ENCODE measurements at regions not wholly inside any gene's neighbourhood (a gene's known extent, or its start where the extent isn't known, plus 50 kb on each side); places are given as distances from the start of the nearest gene placed in this dataset.
"Not testable (repeated sequence)": the region's sequence is repeated elsewhere in the genome, so short reads cannot be mapped to it uniquely, and the experiment has no call there.

DNA sequence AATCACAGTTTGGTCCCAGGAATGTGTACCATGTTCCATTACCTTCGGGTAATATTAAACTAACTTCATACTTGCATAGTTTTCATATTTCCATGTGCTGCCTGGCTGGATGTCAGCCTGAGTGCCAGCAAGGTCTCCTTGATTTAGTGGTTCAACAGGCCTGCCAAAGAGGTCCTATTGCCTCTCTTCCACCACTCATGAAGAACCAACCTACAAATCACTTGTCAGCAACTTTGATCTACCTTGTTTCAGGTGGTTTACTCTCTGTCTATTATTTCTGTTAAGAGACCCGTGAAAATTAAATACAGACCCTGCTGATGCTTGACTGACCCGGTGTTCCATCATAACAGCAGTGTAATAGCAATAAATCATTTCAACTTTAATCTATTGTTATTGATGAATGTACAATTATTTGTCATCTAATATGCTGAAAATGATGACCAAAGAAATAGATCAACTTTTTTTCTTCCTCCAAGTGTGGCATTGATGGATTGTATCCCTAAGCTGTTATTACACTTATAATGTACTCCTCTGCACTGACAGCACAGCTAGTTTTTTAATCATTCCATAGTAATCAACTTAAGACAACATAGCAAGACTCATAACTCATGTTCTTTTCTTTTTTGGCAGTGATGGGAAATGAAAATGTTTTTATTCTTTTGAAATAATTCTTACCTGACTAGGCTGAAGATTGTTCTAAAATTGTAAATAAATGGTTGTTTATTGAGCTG, 1220.2 kb upstream of the ACVR2A start:
- no peak for DNase-seq

DNA sequence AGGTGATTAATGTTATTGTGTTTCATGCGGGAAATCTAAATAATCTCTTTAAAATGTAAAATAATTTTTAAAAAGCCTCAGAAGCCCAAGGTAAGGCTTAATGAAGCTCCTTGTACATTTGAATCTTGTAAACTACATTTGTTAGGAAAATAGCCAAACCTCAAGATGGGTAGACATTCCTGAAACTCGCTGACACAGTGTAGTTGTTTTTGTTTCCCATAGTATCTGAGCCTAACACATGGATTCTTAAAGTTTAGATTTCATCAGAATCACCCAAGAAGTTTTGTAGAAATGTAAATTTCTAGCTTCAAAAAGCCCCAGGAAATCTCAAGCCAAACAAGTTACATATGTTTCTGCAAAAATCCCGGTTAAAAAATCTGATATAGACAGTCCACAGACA, 1221.1 kb upstream of the ACVR2A start:
- DNase-seq = no peak

DNA sequence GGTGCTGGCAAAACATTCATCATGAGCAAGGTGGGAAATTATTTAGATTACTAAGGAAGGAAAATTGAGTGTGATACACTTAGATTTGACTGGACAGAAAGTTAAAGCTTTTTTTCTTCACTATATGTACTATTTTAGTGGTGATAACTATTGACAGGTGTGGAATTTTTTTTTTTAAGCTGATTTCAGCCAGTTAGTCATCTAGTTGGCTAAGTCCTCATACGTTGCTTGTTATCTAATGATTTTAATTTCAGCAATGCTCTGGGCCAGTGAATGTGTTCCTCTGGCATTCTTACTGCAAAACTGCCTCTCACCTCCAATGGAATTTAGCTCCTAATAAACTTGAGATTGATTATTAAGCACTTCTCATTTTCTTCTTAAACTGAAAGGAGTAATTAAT, 1223.2 kb upstream of the ACVR2A start:
- no peak for DNase-seq

DNA sequence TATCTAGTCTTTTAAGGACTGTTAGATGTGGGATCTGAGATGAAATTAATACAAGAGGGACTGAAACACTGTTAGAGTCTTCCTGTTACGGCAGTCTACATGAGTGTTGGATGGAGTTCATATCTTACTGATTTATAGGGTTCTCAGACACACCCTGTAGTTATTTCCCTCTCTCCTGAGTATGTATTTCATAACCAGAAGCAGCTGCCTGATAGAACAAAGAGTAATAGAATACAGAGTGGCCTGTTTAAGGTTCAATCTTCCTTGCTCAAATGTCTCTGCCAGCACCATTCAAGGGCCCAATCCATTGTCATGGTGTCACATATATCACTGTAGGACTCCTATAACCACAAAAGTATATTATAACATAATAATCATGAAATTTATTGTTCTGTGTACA, 1229.1 kb upstream of the ACVR2A start:
- DNase-seq = no peak

DNA sequence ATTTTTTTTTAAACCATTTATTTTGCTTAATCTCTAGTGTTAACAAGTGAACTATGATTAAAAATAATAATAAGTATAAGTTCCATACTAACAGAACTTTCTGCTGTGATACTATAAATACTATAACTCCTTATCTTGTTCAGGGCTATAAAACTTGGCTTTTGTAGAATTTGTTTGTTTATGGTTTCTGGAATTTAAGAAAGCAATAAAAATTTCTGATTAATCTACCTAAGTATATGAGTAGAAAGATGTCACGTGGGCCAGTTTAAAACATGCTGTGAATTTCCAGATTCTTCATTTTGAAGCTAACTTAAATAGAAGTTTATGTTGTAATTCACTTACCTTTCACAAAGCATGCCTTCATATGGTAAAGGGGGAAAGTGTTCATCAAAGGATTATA, 1236.3 kb upstream of the ACVR2A start:
- no peak for DNase-seq

DNA sequence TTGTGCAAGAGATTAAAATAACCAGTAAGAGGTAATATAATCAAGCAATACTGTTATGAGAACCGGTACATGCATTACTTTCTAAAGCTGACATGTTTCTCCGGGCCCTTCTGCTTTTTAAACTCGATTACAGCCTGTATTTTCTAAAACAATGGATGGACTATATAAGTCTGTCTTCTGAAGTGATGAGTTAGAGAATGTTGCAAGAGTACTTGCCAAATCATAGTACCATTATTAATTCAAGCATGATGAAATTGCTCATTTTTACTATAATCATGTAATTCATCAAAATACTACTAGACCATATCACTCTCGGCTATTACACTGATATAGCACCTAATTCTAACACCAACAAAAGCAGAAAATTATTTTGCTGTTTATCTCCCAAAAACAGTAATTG, 1240.3 kb upstream of the ACVR2A start:
- no peak for DNase-seq

DNA sequence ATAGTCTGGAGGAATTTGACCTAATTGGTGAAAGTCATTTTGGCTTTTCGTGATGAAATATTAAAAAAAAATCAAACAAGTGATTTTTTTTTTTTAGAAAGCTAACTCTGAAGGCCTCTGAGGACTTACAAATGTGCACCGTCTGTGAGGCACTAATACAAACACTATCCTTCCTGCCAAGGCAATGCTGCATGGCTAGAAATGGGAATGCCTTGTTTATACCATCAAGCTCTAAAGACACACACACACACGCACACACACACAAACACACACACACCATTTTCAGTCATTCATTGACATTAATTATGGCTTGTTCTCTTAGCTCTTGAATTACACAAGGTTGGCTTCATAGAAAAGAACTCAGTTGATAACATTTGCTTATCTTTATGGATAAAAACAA, 1242.0 kb upstream of the ACVR2A start:
- no peak for DNase-seq

DNA sequence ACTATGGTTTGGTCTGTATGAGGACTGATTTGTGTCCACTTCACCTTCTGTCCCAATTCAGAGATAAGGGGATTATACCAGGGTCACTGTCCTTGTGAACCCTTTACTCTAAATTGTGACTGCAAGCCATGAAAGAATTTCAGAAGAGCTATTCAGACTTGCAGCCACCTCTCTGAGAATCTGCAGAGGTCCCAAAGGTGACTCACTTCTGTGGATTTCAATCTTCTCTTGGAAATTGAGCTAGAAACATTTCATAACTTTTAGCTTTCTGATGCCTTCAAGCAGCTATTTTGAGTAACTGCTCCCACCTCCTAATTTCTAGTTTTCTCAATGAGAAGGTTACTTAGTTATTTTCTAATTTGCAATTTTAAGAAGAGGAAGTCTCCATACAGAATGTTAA, 1242.4 kb upstream of the ACVR2A start:
- no peak for DNase-seq

DNA sequence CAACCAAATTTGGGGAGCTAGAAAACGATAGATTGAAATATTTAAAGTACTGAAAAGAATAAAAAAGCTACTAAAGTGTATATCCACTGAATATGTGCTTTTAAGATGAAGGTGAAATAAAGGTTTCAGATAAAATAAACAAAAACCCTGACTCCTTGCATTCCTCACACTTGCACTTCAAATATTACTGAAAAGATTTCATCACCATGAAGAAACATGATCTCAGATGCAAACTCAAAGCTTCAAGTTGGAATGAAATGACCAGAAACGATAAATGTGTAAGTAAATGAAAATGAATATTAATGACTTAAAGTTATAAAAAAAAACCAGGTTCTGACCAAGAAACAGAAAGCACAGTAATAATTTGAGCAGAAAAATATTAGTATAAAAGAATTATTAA, 1246.0 kb upstream of the ACVR2A start:
- no peak for DNase-seq

DNA sequence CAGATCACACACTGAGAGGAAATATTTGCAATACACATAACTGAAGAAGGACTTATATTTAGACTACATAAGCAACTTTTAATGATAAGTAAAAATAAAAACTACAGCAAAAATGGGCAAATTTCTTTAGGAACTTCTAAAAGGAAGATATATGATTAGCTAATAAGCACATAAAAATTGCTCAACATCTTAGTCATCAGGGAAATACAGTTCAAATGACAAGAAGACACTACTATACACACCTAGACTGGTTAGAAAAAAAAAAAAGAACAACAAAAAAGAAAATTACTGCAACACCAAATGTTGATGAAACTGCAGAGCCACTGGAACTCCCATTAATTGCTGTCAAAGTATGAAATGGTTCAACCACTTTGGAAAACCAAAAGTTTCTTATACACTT, 1247.5 kb upstream of the ACVR2A start:
- no peak for DNase-seq

DNA sequence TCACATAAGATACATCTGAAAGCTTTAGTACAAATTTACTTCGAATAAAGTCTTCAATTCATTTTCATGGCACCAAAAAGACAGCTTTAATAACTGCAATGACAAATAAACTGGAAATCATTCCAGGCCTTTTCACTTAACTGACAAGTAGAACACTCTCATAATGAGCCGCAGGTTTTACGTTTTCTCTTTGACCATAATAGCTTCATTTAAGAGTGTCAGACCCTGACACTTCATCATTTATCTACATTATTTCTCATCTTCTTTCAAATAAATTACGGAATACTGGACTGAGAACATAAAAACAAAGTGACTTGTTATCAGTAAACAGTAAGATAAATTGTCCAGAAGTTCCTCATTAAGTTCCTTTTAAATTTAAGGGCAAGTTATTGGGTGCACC, 1252.9 kb upstream of the ACVR2A start:
- DNase-seq = no peak

DNA sequence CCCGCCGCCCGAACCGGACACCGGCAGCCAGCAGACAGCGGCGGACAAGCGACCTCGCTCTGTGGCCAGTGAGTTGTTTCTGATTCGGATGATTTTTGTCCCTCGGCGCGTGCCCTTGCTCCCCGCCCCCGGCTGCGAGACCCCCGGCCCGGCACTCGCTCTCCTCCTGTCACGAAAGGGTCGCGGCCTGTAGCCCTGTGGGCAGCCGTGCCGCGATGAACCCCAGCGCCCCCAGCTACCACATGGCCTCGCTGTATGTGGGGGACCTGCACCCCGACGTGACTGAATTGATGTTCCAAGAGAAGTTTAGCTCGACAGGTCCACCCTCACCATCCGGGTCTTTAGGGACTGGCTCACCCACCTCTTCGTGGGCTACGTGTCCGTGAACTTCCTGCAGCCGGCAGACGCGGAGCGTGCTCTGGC, 1257.5 kb upstream of the ACVR2A start:
- no peak for DNase-seq

DNA sequence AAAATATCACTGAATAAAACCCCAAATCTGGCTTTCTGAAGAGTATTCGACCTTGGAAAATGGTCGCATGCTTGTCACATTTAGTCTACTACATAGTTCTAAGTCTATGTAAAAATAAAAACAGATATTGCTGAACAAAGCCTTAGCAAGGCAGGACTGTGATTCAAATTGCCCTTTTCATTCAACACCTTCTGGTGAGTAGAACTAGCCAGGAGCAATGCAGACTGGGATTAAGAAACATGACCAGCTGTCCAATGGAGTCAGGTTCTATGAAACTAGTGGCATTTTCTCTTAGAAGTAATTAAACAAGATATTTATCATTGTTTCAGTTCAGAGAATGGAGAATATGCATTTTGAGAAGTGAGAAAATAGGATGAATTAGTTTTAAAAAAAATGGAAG, 1260.5 kb upstream of the ACVR2A start:
- no peak for DNase-seq

DNA sequence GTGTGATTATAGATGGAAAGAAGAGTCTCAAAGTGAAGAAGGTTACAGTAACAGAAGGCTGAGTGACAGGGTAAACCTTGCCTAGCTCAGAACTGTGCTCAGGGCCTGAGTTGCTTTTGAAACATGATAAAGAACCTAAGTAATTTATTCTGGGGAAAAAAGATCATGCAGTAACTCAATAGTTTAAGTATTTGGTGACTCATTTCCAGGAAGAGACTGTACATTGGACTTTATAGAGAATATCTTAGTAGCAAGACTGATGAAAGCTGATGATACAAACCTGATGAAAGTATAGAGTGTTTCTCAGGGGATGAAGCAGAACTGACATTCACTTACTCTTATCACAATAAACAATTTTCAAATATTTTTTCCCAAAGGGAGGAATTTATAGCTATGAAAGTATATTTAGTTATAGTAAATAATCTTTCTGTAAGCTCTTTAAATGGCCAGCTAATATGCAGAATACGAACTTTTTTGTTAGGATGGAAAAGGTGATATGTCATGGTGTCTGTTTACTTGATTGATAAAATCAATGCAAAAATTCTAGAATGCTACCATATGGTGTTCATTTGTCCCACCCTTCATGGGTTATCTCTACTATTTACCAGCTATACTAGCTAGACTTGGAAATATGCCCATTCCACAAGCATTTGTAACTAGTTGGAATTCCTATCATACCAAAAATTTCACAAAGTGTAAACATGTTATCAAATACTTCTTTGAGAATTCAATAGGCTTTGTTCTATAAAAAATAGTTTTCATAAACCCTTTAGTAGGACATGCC, 1265.5 kb upstream of the ACVR2A start:
- no peak for DNase-seq

DNA sequence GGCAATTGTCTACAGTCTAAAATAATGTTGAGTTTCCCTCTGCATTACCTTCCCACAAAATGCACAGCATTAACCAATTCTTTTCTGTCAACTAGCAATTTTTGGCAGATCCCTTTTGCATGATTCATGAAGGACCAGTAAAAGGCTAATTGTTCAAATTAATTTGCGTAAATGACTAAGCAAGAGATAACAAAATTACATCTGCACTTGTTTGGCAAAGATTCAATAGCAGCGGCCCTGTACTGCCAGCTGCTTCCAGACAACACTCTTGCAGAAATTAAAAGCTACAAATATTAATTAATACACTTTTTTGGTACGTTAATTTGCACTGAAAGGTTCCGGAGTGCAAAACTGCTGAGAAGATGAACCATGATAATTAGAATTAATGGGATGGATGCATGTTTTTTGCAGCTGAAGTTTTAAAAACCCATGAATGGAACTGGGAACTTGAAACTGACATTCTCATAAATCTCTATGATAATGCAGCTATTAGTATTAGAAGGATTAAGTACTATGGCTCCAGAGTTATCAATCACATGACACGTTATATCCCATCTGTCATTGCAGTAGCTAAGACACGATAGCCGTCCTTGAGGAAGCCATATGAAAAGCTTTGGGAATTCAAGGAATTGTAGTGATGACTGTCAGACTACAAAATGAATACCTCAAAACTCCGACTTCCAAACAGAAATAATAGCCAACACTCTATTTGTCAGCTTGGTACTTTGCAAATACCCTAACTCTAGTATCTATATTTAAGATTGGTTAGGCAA, 1268.3 kb upstream of the ACVR2A start:
- DNase-seq = no peak

DNA sequence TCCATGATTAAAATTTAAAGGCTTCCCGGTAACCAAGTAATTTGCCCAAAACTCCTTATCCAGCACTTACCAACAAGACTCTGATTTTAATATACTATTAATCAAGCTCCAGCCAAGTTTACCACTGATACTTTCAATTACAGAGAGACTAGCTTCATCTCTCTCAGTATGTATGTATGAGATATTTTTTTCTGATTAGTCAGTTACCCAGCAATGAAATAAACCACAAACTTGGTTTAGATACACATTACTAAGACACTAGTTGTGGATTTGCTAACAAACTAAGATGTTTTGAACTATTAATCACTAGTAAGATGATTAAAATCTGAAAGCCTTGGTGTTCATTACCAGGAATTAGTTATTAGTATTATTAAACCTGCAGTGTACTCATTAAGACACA, 1272.2 kb upstream of the ACVR2A start:
- DNase-seq = no peak

DNA sequence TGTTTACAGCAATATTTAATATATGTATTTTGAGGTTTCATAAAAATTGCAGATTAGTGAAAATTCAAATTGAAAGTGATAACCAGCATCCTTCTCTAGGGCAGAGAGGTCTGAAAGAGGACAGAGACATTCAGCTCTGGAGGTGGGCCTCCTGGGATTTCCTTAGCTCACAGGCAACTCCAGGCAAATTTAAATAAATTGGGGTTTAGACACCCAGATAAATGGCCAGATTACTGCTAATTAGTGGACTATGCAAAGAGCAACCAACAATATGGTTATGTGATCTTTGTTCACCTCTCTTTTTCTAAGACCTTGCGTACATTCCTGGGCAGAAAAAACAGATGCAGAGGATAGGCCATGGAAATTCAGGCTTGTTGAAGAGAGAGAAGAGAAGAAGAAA, 1282.8 kb upstream of the ACVR2A start:
- DNase-seq = no peak

DNA sequence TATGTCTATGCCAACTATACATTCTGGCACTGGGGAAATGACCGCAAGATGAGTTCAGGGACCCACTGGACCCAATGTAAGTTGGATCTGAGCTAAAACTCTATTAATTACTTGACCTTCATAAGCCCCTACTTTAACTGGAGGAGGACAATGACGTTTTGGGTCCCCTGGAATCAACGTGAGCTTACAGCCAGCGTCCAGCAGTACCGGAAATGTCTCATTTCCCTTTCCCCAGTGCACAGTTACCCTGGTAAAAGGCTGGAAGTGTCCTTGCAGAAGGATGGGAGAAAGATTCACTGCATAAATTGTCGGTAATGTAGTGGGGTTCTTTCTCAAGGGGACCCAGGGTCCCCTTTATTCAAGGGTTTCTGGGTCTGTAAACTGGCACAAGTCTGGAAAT, 1297.6 kb upstream of the ACVR2A start:
- DNase-seq = no peak

DNA sequence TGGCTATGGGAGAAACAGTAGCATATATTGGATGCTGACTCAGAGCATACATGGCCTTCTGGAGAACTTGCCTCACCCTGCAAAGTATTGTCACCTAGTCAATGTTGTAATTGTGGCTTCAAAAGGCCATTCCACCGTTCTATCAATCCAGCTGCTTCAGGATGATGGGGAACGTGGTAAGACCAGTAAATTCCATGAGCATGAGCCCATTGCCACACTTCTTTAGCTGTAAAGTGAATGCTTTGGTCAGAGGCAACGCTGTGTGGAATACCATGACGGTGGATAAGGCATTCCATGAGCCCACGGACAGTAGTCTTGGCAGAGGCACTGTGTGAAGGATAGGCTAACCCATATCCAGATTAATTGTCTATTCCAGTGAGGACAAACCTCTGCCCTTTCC, 1300.1 kb upstream of the ACVR2A start:
- DNase-seq = no peak

DNA sequence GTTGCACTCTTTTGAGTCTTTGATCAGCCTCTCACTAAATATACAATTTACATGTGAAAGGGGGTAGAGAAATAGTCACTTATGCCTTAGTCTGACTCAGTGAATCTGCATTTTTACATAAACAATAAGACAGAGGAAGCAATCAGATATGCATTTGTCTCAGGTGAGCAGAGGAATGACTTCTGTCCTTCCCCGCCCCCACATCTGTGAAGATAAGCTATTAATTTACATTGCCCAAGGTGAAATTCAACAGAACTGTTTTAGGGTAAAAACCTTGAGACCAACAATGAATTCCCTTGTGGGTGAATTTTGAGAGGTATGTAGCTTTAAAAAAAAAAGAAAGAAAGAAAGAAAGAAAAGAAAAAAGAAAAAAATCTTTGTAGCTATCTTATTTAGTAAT, 1302.9 kb upstream of the ACVR2A start:
- no peak for DNase-seq

DNA sequence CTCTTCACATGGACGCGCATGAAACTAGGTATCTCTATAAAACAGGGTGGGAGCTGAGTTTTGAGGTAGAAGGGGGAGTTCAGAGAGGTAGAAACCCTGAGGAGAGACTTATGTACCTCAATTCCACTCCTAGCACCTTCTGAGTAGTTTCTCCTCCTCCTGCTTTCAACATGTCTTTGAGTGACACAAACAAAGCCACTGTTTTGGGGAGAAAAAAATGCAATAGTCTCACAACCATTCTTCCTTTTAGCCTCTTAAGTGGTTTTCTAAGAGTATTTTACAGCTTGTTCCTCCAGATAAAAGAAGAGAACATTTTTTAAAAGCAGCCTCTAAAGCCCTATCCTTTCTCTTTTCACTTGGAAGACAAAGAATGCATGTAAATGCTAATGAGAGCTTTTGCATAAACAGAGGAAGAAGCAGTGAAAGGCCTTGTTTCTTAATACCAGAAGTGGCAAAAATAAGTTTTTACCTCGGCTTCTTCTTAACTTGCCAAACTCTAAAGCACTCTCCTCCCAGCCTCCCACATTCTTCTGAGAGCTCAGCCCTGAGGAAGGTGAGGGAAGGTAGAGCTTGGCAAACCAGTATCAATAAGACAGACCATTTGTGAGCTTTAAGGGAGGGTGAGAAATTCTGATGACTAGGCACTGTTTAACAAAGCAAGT, 1304.4 kb upstream of the ACVR2A start:
- DNase-seq = no peak

DNA sequence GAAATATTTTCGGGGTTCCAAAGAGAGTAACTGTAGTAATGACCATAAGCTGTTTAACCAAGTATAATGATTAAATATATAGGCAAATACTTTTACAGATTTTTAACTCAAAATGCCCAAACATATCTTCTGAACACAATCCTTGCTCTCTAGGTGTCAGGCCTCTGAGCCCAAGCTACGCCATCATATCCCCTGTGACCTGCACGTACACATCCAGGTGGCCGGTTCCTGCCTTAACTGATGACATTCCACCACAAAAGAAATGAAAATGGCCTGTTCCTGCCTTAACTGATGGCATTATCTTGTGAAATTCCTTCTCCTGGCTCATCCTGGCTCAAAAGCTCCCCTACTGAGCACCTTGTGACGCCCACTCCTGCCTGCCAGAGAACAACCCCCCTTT, 1305.1 kb upstream of the ACVR2A start:
- DNase-seq = not testable (repeated sequence)

DNA sequence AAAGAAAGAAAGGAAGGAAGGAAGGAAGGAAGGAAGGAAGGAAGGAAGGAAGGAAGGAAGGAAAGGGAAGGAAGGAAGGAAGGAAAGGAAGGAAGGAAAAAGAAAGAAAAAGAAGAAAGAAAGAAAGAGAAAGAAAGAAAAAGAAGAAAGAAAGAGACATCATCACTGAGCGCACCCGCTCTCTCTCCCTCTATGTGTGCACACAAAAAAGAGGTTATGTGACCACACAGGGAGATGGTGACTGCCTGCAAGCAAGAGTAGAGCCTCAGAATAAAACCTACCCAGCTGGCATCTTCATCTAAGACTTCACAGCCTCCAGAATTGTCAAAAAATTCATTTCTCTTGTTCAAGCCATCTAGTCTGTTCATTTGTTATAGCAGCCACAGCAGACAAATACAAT, 1307.4 kb upstream of the ACVR2A start:
- DNase-seq = no peak
